Chondrocyte (in vitro differentiated cells): ENCODE measurements at regions not wholly inside any gene's neighbourhood (a gene's known extent, or its start where the extent isn't known, plus 50 kb on each side); places are given as distances from the start of the nearest gene placed in this dataset.

Experiments used
- DNase-seq: peaks from one replicate; pipeline ENCODE4 v3.0.0; 2021; ENCODE audit warnings: mixed read lengths, low spot score
- H3K27ac Mint-ChIP-seq: one replicate; pipeline ENCODE4 v1.8.0; 2021; ENCODE audit warnings: mild to moderate bottlenecking, moderate library complexity, mixed read lengths; ENCODE audit not compliant: unreplicated experiment
- H3K27me3 Mint-ChIP-seq: 2 replicates; pipeline ENCODE4 v1.8.0; 2021; ENCODE audit warnings: low read depth, mixed read lengths
- H3K36me3 Mint-ChIP-seq: 2 replicates; pipeline ENCODE4 v1.8.0; 2021; ENCODE audit warnings: low read depth, mixed read lengths
- H3K4me1 Mint-ChIP-seq: 2 replicates; pipeline ENCODE4 v1.8.0; 2021; ENCODE audit warnings: low read depth, mild to moderate bottlenecking, mixed read lengths
- H3K4me3 Mint-ChIP-seq: one replicate; pipeline ENCODE4 v1.8.0; 2021; ENCODE audit warnings: mild to moderate bottlenecking, moderate library complexity, mixed read lengths; ENCODE audit not compliant: unreplicated experiment
- H3K9me3 Mint-ChIP-seq: 2 replicates; pipeline ENCODE4 v1.8.0; 2021; ENCODE audit warnings: low read depth, mixed read lengths
- CTCF ChIP-seq: fragments of 200-600 bp; sonication (generic); IDR thresholded peaks from 2 replicates; pipeline ENCODE4 v1.5.0; 2021; ENCODE audit warnings: antibody characterized with exemption, mild to moderate bottlenecking, moderate library complexity

- no peak for DNase-seq
- Mint-ChIP-seq H3K4me1 (no peaks in the 10 kb centered on the region), H3K36me3 (no peaks in the 10 kb centered on the region), H3K27ac (no peak overlapping the region), H3K9me3 (peaks cover 7% of the 10 kb centered on the region), H3K27me3 (peaks cover 2% of the 10 kb centered on the region), H3K4me3 (no peak overlapping the region)
- no peak for TF ChIP-seq CTCF
These were observed 488.8 kb upstream of the MGMT start for GRCh38 chr10:128978211-128978610.

DNA sequence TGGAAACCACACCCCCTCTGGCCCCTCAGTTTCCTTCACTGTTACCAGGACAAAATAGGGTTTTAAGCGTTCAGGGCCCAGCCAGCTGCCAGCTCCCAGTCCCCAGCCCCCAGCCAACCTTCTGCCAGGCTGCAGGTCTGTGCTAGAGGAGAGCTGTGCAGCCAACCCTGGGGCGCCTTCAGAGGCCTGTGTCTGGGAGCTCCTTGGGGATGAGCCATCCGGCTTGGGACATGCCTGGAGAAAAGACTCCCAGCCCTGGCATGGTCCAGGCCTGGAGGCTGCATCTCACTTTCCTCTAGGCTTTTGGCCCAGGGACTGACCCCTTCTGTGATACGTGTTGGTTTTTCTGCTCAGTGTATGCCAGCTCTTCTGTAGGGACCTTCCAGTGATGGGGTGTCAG is 487.6 kb upstream of the MGMT start:
- H3K4me3 Mint-ChIP-seq = no peak overlapping the region
- no peak for TF ChIP-seq CTCF
- DNase-seq = no peak
- H3K9me3 Mint-ChIP-seq = peaks cover 7% of the 10 kb centered on the region
- peaks cover 2% of the 10 kb centered on the region for H3K27me3 Mint-ChIP-seq
- no peaks in the 10 kb centered on the region for H3K4me1 Mint-ChIP-seq
- H3K36me3 Mint-ChIP-seq = no peaks in the 10 kb centered on the region
- no peak overlapping the region for H3K27ac Mint-ChIP-seq

DNA sequence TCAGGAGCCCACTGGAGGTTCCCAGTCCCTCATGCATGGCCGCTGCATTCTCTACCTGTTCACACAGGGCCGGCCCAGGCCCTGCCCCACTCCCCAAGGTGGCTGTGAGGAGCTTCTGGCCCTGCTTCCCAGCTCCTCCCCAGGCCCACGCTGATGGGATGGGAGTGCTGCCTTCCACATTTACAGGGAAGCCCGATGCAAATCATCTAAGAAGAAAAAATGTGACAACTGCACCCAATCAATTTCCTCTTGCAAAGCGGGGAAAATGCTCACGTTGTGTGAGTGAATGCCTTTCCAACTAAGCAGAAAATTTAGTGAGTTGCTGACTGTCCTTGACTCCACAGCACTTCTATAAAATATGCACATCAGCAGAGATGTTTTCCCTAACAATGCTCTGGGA is 485.8 kb upstream of the MGMT start:
- H3K27ac Mint-ChIP-seq = no peak overlapping the region
- no peak for TF ChIP-seq CTCF
- no peaks in the 10 kb centered on the region for H3K4me1 Mint-ChIP-seq
- peaks cover 8% of the 10 kb centered on the region for H3K9me3 Mint-ChIP-seq
- no peaks in the 10 kb centered on the region for H3K27me3 Mint-ChIP-seq
- DNase-seq = no peak
- H3K36me3 Mint-ChIP-seq = no peaks in the 10 kb centered on the region
- H3K4me3 Mint-ChIP-seq = no peak overlapping the region

- Mint-ChIP-seq H3K4me1 (no peaks in the 10 kb centered on the region), H3K9me3 (peaks cover 8% of the 10 kb centered on the region), H3K27me3 (no peaks in the 10 kb centered on the region), H3K27ac (no peak overlapping the region), H3K36me3 (no peaks in the 10 kb centered on the region), H3K4me3 (no peak overlapping the region)
- DNase-seq = no peak
- no peak for TF ChIP-seq CTCF
These were observed 485.0 kb upstream of the MGMT start for GRCh38 chr10:128981881-128982615.

DNA sequence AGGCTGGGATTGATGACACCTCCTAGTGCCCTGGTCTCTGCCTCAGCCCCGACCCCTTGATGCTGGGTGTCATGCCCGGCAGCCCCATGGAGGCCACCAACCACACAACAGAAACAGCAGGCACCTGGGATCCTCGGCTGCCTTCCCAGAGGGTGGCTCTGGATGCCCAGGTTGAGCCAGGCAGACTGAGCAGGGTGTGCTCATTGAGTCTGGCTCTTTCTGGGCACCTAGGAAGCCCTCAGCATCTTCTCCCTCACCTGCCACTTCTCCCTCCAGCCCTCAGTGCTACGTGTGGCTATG is 484.5 kb upstream of the MGMT start:
- no peak for DNase-seq
- H3K9me3 Mint-ChIP-seq = peaks cover 9% of the 10 kb centered on the region
- TF ChIP-seq CTCF = no peak
- H3K27ac Mint-ChIP-seq = no peak overlapping the region
- H3K4me1 Mint-ChIP-seq = no peaks in the 10 kb centered on the region
- no peaks in the 10 kb centered on the region for H3K27me3 Mint-ChIP-seq
- H3K36me3 Mint-ChIP-seq = no peaks in the 10 kb centered on the region
- H3K4me3 Mint-ChIP-seq = no peak overlapping the region
